ENCODE measurements at regions not wholly inside any gene's neighbourhood (a gene's known extent, or its start where the extent isn't known, plus 50 kb on each side); places are given as distances from the start of the nearest gene placed in this dataset.

GRCh38 chr6:137373296-137373695, 120.9 kb downstream of the OLIG3 start:
- Mint-ChIP-seq H3K4me1 (peaks cover 8% of the 10 kb centered on the region), H3K27ac (no peak overlapping the region), H3K4me3 (no peak overlapping the region), H3K36me3 (no peaks in the 10 kb centered on the region), H3K27me3 (no peaks in the 10 kb centered on the region), H3K9me3 (no peaks in the 10 kb centered on the region)
- no peak for ATAC-seq

GRCh38 chr6:137372532-137372931, 121.7 kb downstream of the OLIG3 start:
- peaks cover 8% of the 10 kb centered on the region for H3K4me1 Mint-ChIP-seq
- ATAC-seq = no peak
- H3K27me3 Mint-ChIP-seq = no peaks in the 10 kb centered on the region
- H3K36me3 Mint-ChIP-seq = no peaks in the 10 kb centered on the region
- H3K4me3 Mint-ChIP-seq = no peak overlapping the region
- no peak overlapping the region for H3K27ac Mint-ChIP-seq
- H3K9me3 Mint-ChIP-seq = no peaks in the 10 kb centered on the region

GRCh38 chr6:137371634-137372016, 122.6 kb downstream of the OLIG3 start:
- ATAC-seq = no peak
- no peaks in the 10 kb centered on the region for H3K9me3 Mint-ChIP-seq
- no peaks in the 10 kb centered on the region for H3K27me3 Mint-ChIP-seq
- no peaks in the 10 kb centered on the region for H3K36me3 Mint-ChIP-seq
- H3K4me1 Mint-ChIP-seq = peaks cover 8% of the 10 kb centered on the region
- no peak overlapping the region for H3K4me3 Mint-ChIP-seq
- no peak overlapping the region for H3K27ac Mint-ChIP-seq

- ATAC-seq = peak; percentile 70
- no peaks in the 10 kb centered on the region for H3K36me3 Mint-ChIP-seq
- H3K27me3 Mint-ChIP-seq = no peaks in the 10 kb centered on the region
- H3K9me3 Mint-ChIP-seq = no peaks in the 10 kb centered on the region
- no peak overlapping the region for H3K27ac Mint-ChIP-seq
- H3K4me1 Mint-ChIP-seq = peaks cover 8% of the 10 kb centered on the region
- no peak overlapping the region for H3K4me3 Mint-ChIP-seq
These were observed 123.1 kb downstream of the OLIG3 start for GRCh38 chr6:137370871-137371633.

- Mint-ChIP-seq H3K9me3 (no peaks in the 10 kb centered on the region), H3K27me3 (no peaks in the 10 kb centered on the region), H3K4me1 (peaks cover 8% of the 10 kb centered on the region), H3K36me3 (no peaks in the 10 kb centered on the region), H3K4me3 (no peak overlapping the region), H3K27ac (peak overlapping the region; percentile 17)
- no peak for ATAC-seq
These were observed 125.1 kb downstream of the OLIG3 start for GRCh38 chr6:137369136-137369535.

- Mint-ChIP-seq H3K9me3 (no peaks in the 10 kb centered on the region), H3K27ac (no peak overlapping the region), H3K4me1 (peaks cover 5% of the 10 kb centered on the region), H3K36me3 (no peaks in the 10 kb centered on the region), H3K27me3 (no peaks in the 10 kb centered on the region), H3K4me3 (no peak overlapping the region)
- ATAC-seq = no peak
These were observed 128.3 kb downstream of the OLIG3 start for GRCh38 chr6:137365707-137366437.

GRCh38 chr6:137363805-137364138, 130.4 kb downstream of the OLIG3 start:
- H3K27ac Mint-ChIP-seq = no peak overlapping the region
- no peaks in the 10 kb centered on the region for H3K36me3 Mint-ChIP-seq
- H3K4me1 Mint-ChIP-seq = no peaks in the 10 kb centered on the region
- no peak overlapping the region for H3K4me3 Mint-ChIP-seq
- no peak for ATAC-seq
- no peaks in the 10 kb centered on the region for H3K27me3 Mint-ChIP-seq
- H3K9me3 Mint-ChIP-seq = no peaks in the 10 kb centered on the region

GRCh38 chr6:137362878-137363804, 131.1 kb downstream of the OLIG3 start:
- Mint-ChIP-seq H3K4me3 (no peak overlapping the region), H3K9me3 (no peaks in the 10 kb centered on the region), H3K4me1 (no peaks in the 10 kb centered on the region), H3K27ac (no peak overlapping the region), H3K27me3 (no peaks in the 10 kb centered on the region), H3K36me3 (no peaks in the 10 kb centered on the region)
- ATAC-seq = no peak

- Mint-ChIP-seq H3K4me3 (no peak overlapping the region), H3K4me1 (no peaks in the 10 kb centered on the region), H3K27me3 (no peaks in the 10 kb centered on the region), H3K9me3 (no peaks in the 10 kb centered on the region), H3K27ac (no peak overlapping the region), H3K36me3 (no peaks in the 10 kb centered on the region)
- no peak for ATAC-seq
These were observed 132.5 kb downstream of the OLIG3 start for GRCh38 chr6:137361701-137362100.

GRCh38 chr6:137358273-137358672, 135.9 kb downstream of the OLIG3 start:
- no peak for ATAC-seq
- H3K27ac Mint-ChIP-seq = no peak overlapping the region
- H3K36me3 Mint-ChIP-seq = no peaks in the 10 kb centered on the region
- no peak overlapping the region for H3K4me3 Mint-ChIP-seq
- peaks cover 9% of the 10 kb centered on the region for H3K4me1 Mint-ChIP-seq
- H3K9me3 Mint-ChIP-seq = no peaks in the 10 kb centered on the region
- no peaks in the 10 kb centered on the region for H3K27me3 Mint-ChIP-seq

GRCh38 chr6:137357948-137358266, 136.3 kb downstream of the OLIG3 start:
- Mint-ChIP-seq H3K9me3 (no peaks in the 10 kb centered on the region), H3K27me3 (no peaks in the 10 kb centered on the region)

GRCh38 chr6:137357263-137357947, 136.8 kb downstream of the OLIG3 start:
- no peaks in the 10 kb centered on the region for H3K36me3 Mint-ChIP-seq
- no peak overlapping the region for H3K27ac Mint-ChIP-seq
- no peak overlapping the region for H3K4me3 Mint-ChIP-seq
- no peaks in the 10 kb centered on the region for H3K9me3 Mint-ChIP-seq
- no peak for ATAC-seq
- H3K4me1 Mint-ChIP-seq = peaks cover 14% of the 10 kb centered on the region
- H3K27me3 Mint-ChIP-seq = no peaks in the 10 kb centered on the region

More at GRCh38 chr6:137357948-137358266, 136.3 kb downstream of the OLIG3 start:
- Mint-ChIP-seq H3K4me1 (peaks cover 13% of the 10 kb centered on the region), H3K27ac (no peak overlapping the region), H3K4me3 (no peak overlapping the region), H3K36me3 (no peaks in the 10 kb centered on the region)
- ATAC-seq = no peak

- H3K36me3 Mint-ChIP-seq = no peaks in the 10 kb centered on the region
- no peak overlapping the region for H3K27ac Mint-ChIP-seq
- H3K9me3 Mint-ChIP-seq = no peaks in the 10 kb centered on the region
- no peak overlapping the region for H3K4me3 Mint-ChIP-seq
- H3K27me3 Mint-ChIP-seq = no peaks in the 10 kb centered on the region
- ATAC-seq = no peak
- H3K4me1 Mint-ChIP-seq = peaks cover 14% of the 10 kb centered on the region
These were observed 134.7 kb upstream of the IFNGR1 start for GRCh38 chr6:137353842-137354397.

- H3K27ac Mint-ChIP-seq = no peak overlapping the region
- ATAC-seq = no peak
- H3K9me3 Mint-ChIP-seq = no peaks in the 10 kb centered on the region
- H3K4me3 Mint-ChIP-seq = no peak overlapping the region
- no peaks in the 10 kb centered on the region for H3K27me3 Mint-ChIP-seq
- peaks cover 14% of the 10 kb centered on the region for H3K4me1 Mint-ChIP-seq
- H3K36me3 Mint-ChIP-seq = no peaks in the 10 kb centered on the region
These were observed 134.2 kb upstream of the IFNGR1 start for GRCh38 chr6:137353346-137353745.

GRCh38 chr6:137352859-137353258, 133.7 kb upstream of the IFNGR1 start:
- H3K9me3 Mint-ChIP-seq = no peaks in the 10 kb centered on the region
- H3K36me3 Mint-ChIP-seq = no peaks in the 10 kb centered on the region
- ATAC-seq = no peak
- H3K4me3 Mint-ChIP-seq = no peak overlapping the region
- peaks cover 14% of the 10 kb centered on the region for H3K4me1 Mint-ChIP-seq
- no peaks in the 10 kb centered on the region for H3K27me3 Mint-ChIP-seq
- no peak overlapping the region for H3K27ac Mint-ChIP-seq
